GM23338 (cell line): ENCODE measurements at regions not wholly inside any gene's neighbourhood (a gene's known extent, or its start where the extent isn't known, plus 50 kb on each side); places are given as distances from the start of the nearest gene placed in this dataset.
A peak's percentile ranks its signal among the peaks of the same experiment; 100 is the strongest.

ENCODE experiments used
- ATAC-seq: fragments of 200-7000 bp; cut with Tn5 transposase; 3 replicates; pipeline ENCODE4 v1.9.1; 2020
- DNase-seq: peaks from one replicate; pipeline ENCODE4 v3.0.0-alpha.2; 2015; ENCODE audit warnings: low spot score
- H2AFZ ChIP-seq: fragments of 200-600 bp; sonication (generic); 2 replicates; pipeline ENCODE4 v1.8.0; 2016; ENCODE audit warnings: antibody characterized with exemption, mild to moderate bottlenecking, moderate library complexity
- H3F3A ChIP-seq: fragments of 200-600 bp; sonication (generic); replicated peaks from 2 replicates; pipeline ENCODE4 v1.8.0; 2017; ENCODE audit warnings: antibody characterized with exemption, mixed run types, low read depth
- H3K27ac ChIP-seq: fragments of 200-600 bp; sonication (generic); 2 replicates; pipeline ENCODE4 v1.6.1; 2016; ENCODE audit warnings: low read depth
- H3K27me3 ChIP-seq: fragments of 200-600 bp; sonication (generic); 2 replicates; pipeline ENCODE4 v1.8.0; 2016; ENCODE audit warnings: mild to moderate bottlenecking, mixed run types, moderate library complexity; ENCODE audit not compliant: insufficient read depth
- H3K36me3 ChIP-seq: fragments of 200-600 bp; sonication (generic); 2 replicates; pipeline ENCODE4 v1.8.0; 2016; ENCODE audit warnings: mild to moderate bottlenecking; ENCODE audit not compliant: insufficient read depth
- H3K4me1 ChIP-seq: fragments of 200-600 bp; sonication (generic); 2 replicates; pipeline ENCODE4 v1.8.0; 2016; ENCODE audit warnings: mild to moderate bottlenecking, moderate library complexity; ENCODE audit not compliant: insufficient read depth
- H3K4me2 ChIP-seq: fragments of 200-600 bp; sonication (generic); 2 replicates; pipeline ENCODE4 v1.7.1; 2017; ENCODE audit warnings: mixed run types
- H3K4me3 ChIP-seq: fragments of 200-600 bp; sonication (generic); 2 replicates; pipeline ENCODE4 v1.6.1; 2016; ENCODE audit warnings: mixed run types
- H3K79me2 ChIP-seq: fragments of 200-600 bp; sonication (generic); replicated peaks from 2 replicates; pipeline ENCODE4 v1.8.0; 2017; ENCODE audit warnings: mild to moderate bottlenecking; ENCODE audit not compliant: insufficient read depth
- H3K9me2 ChIP-seq: fragments of 200-600 bp; sonication (generic); 2 replicates; pipeline ENCODE4 v1.8.0; 2017; ENCODE audit not compliant: insufficient read depth
- H4K20me1 ChIP-seq: fragments of 200-600 bp; sonication (generic); replicated peaks from 2 replicates; pipeline ENCODE4 v1.8.0; 2017; ENCODE audit warnings: mild to moderate bottlenecking; ENCODE audit not compliant: insufficient read depth
- H3K27ac Mint-ChIP-seq: 2 replicates; pipeline ENCODE4 v1.8.0; 2020; ENCODE audit warnings: inconsistent platforms, mild to moderate bottlenecking, moderate library complexity, mixed read lengths
- H3K27me3 Mint-ChIP-seq: 3 replicates; pipeline ENCODE4 v1.8.0; 2022; ENCODE audit warnings: low read depth, mild to moderate bottlenecking, moderate library complexity, mixed read lengths, inconsistent platforms; ENCODE audit not compliant: insufficient read depth, poor library complexity
- H3K36me3 Mint-ChIP-seq: 3 replicates; pipeline ENCODE4 v1.8.0; 2021; ENCODE audit warnings: low read depth, mild to moderate bottlenecking, inconsistent platforms, moderate library complexity, mixed read lengths
- H3K4me1 Mint-ChIP-seq: 3 replicates; pipeline ENCODE4 v1.8.0; 2020; ENCODE audit warnings: mild to moderate bottlenecking, inconsistent platforms, mixed read lengths
- H3K4me3 Mint-ChIP-seq: 3 replicates; pipeline ENCODE4 v1.8.0; 2021; ENCODE audit warnings: moderate library complexity, mild to moderate bottlenecking, inconsistent platforms, mixed read lengths
- H3K9me3 Mint-ChIP-seq: 3 replicates; pipeline ENCODE4 v1.8.0; 2020; ENCODE audit warnings: moderate library complexity, mild to moderate bottlenecking, inconsistent platforms, mixed read lengths
- CREB1 ChIP-seq: fragments of 250-450 bp; sonication (Bioruptor Pico); IDR thresholded peaks from 2 replicates; pipeline ENCODE4 v1.5.0; 2020; ENCODE audit warnings: low read depth, mild to moderate bottlenecking, moderate library complexity
- NANOG ChIP-seq: IDR thresholded peaks from 2 replicates; pipeline ENCODE4 v1.6.1; 2016; ENCODE audit warnings: antibody characterized with exemption, borderline replicate concordance
- ZNF114 ChIP-seq: fragments of 250-450 bp; sonication (Bioruptor Pico); IDR thresholded peaks from 2 replicates; pipeline ENCODE4 v1.5.0; 2020; ENCODE audit warnings: mild to moderate bottlenecking, moderate library complexity
- TF ChIP-seq, protein P1 (sequence below): IDR thresholded peaks from one replicate; pipeline ENCODE4 v1.6.1; 2018; ENCODE audit warnings: antibody characterized with exemption; ENCODE audit not compliant: unreplicated experiment
- TF ChIP-seq, protein P2 (sequence below): IDR thresholded peaks from 2 replicates; pipeline ENCODE4 v1.6.1; 2016; ENCODE audit warnings: antibody characterized with exemption
- TF ChIP-seq, protein P3 (sequence below), 2 experiments: fragments of 200-600 bp in 1 of 2; sonication (generic) in 1 of 2; conservative IDR thresholded peaks; 2 replicates each; pipeline versions ENCODE4 v1.5.1 to v1.6.1; 2016 to 2017; ENCODE audit warnings: antibody characterized with exemption in 2 of 2, low read depth in 2 of 2, mild to moderate bottlenecking in 2 of 2, moderate library complexity in 1 of 2

DNA sequence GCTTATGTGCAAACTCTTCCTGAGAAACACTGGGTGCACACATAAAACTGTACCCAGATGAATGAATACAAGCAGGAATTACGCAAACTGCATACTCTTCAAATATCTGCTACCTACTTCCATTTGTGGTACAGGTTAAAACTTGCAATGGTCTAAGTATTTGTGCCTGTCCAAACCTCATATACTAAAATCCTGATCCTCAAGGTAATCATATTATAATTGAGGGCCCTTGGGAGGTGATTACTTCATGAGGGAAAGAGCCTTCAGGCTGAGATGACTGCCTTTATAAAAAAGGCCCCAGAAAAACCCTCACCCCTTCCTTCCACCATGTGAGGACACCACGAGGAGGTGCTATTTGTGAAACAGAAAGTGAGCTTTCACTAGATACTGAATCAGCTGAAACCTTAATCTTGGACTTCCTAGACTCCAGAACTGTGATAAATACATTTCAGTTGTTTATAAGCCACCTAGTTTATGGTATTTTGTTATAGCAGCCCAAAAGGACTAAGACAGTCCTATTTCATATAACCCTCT lies 1977.2 kb downstream of the PCDH7 start:
- DNase-seq = no peak
- H3K36me3 Mint-ChIP-seq = no peaks in the 10 kb centered on the region
- H3F3A ChIP-seq = no peaks in the 10 kb centered on the region
- TF ChIP-seq, protein P1, sequence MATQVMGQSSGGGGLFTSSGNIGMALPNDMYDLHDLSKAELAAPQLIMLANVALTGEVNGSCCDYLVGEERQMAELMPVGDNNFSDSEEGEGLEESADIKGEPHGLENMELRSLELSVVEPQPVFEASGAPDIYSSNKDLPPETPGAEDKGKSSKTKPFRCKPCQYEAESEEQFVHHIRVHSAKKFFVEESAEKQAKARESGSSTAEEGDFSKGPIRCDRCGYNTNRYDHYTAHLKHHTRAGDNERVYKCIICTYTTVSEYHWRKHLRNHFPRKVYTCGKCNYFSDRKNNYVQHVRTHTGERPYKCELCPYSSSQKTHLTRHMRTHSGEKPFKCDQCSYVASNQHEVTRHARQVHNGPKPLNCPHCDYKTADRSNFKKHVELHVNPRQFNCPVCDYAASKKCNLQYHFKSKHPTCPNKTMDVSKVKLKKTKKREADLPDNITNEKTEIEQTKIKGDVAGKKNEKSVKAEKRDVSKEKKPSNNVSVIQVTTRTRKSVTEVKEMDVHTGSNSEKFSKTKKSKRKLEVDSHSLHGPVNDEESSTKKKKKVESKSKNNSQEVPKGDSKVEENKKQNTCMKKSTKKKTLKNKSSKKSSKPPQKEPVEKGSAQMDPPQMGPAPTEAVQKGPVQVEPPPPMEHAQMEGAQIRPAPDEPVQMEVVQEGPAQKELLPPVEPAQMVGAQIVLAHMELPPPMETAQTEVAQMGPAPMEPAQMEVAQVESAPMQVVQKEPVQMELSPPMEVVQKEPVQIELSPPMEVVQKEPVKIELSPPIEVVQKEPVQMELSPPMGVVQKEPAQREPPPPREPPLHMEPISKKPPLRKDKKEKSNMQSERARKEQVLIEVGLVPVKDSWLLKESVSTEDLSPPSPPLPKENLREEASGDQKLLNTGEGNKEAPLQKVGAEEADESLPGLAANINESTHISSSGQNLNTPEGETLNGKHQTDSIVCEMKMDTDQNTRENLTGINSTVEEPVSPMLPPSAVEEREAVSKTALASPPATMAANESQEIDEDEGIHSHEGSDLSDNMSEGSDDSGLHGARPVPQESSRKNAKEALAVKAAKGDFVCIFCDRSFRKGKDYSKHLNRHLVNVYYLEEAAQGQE = no peak
- TF ChIP-seq, protein P2, sequence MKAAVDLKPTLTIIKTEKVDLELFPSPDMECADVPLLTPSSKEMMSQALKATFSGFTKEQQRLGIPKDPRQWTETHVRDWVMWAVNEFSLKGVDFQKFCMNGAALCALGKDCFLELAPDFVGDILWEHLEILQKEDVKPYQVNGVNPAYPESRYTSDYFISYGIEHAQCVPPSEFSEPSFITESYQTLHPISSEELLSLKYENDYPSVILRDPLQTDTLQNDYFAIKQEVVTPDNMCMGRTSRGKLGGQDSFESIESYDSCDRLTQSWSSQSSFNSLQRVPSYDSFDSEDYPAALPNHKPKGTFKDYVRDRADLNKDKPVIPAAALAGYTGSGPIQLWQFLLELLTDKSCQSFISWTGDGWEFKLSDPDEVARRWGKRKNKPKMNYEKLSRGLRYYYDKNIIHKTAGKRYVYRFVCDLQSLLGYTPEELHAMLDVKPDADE = no peak
- TF ChIP-seq, protein P3, sequence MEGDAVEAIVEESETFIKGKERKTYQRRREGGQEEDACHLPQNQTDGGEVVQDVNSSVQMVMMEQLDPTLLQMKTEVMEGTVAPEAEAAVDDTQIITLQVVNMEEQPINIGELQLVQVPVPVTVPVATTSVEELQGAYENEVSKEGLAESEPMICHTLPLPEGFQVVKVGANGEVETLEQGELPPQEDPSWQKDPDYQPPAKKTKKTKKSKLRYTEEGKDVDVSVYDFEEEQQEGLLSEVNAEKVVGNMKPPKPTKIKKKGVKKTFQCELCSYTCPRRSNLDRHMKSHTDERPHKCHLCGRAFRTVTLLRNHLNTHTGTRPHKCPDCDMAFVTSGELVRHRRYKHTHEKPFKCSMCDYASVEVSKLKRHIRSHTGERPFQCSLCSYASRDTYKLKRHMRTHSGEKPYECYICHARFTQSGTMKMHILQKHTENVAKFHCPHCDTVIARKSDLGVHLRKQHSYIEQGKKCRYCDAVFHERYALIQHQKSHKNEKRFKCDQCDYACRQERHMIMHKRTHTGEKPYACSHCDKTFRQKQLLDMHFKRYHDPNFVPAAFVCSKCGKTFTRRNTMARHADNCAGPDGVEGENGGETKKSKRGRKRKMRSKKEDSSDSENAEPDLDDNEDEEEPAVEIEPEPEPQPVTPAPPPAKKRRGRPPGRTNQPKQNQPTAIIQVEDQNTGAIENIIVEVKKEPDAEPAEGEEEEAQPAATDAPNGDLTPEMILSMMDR (conservative IDR thresholded peaks at IDR 0.05; ENCODE audit: low read depth in 2 of 2) = peak in 1 of 2 experiments; percentile 15; a peak in 1 of 4 replicates
- H3K4me1 ChIP-seq = no peaks in the 10 kb centered on the region
- no peaks in the 10 kb centered on the region for H3K9me2 ChIP-seq
- H3K4me3 ChIP-seq = no peak overlapping the region
- H3K4me2 ChIP-seq = no peak overlapping the region
- H3K27me3 ChIP-seq = no peaks in the 10 kb centered on the region
- H3K9me3 Mint-ChIP-seq = no peaks in the 10 kb centered on the region
- no peaks in the 10 kb centered on the region for H4K20me1 ChIP-seq
- no peaks in the 10 kb centered on the region for H3K27me3 Mint-ChIP-seq
- no peak overlapping the region for H3K27ac ChIP-seq
- H3K4me1 Mint-ChIP-seq = no peaks in the 10 kb centered on the region; the same call in 2 of the 3 replicates
- no peak overlapping the region for H3K27ac Mint-ChIP-seq
- H2AFZ ChIP-seq = peak overlapping the region; percentile 77; the same call in 1 of the 2 replicates
- ATAC-seq = no peak
- H3K36me3 ChIP-seq = no peaks in the 10 kb centered on the region
- H3K79me2 ChIP-seq = no peaks in the 10 kb centered on the region
- H3K4me3 Mint-ChIP-seq = no peak overlapping the region

DNA sequence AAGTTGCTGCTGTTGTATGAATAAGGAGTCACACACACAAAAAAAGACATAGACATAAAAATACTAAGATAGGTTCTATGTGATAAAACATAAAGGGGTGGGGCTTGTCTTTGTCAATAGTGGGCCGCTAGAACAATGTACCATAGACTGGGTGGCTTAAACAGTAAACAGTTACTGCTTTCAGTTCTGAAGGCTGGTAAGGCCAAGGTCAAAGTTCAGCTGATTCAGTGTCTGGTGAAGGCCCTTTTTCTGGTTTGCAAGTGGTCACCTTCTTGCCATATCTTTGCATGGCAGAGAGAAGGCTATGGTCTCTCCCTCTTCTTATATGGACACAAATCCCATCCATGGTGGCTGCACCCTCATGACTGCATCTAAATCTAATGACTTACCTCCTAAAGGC lies 1980.7 kb downstream of the PCDH7 start:
- Mint-ChIP-seq H3K9me3 (no peaks in the 10 kb centered on the region), H3K4me3 (no peak overlapping the region), H3K27me3 (no peaks in the 10 kb centered on the region), H3K36me3 (no peaks in the 10 kb centered on the region), H3K4me1 (no peaks in the 10 kb centered on the region), H3K27ac (no peak overlapping the region)
- no peaks in the 10 kb centered on the region for H4K20me1 ChIP-seq
- no peaks in the 10 kb centered on the region for H3K36me3 ChIP-seq
- H3K4me1 ChIP-seq = no peaks in the 10 kb centered on the region
- H3K79me2 ChIP-seq = no peaks in the 10 kb centered on the region
- DNase-seq = no peak
- H3K27me3 ChIP-seq = no peaks in the 10 kb centered on the region
- no peak overlapping the region for H3K4me3 ChIP-seq
- no peak overlapping the region for H3K4me2 ChIP-seq
- H3K27ac ChIP-seq = no peak overlapping the region
- no peaks in the 10 kb centered on the region for H3K9me2 ChIP-seq
- H2AFZ ChIP-seq = 0 out of 2 replicates have a peak overlapping the region, but pooled peaks have one; percentile 33
- H3F3A ChIP-seq = no peaks in the 10 kb centered on the region
- no peak for ATAC-seq
- TF ChIP-seq, protein P3 (conservative IDR thresholded peaks at IDR 0.05; ENCODE audit: low read depth in 2 of 2) = no peak
- TF ChIP-seq NANOG (no peak), CREB1 (CRISPR knock-in tag) (no peak), ZNF114 (CRISPR knock-in tag) (no peak)
